ENCODE measurements at regions not wholly inside any gene's neighbourhood (a gene's known extent, or its start where the extent isn't known, plus 50 kb on each side); places are given as distances from the start of the nearest gene placed in this dataset.
"Not testable (repeated sequence)": the region's sequence is repeated elsewhere in the genome, so short reads cannot be mapped to it uniquely, and the experiment has no call there.

GRCh38 chr10:31679936-31680335, 248.7 kb downstream of the ARHGAP12 start:
- no peak for DNase-seq

GRCh38 chr10:31678575-31679516, 249.8 kb downstream of the ARHGAP12 start:
- DNase-seq, result no peak

DNA sequence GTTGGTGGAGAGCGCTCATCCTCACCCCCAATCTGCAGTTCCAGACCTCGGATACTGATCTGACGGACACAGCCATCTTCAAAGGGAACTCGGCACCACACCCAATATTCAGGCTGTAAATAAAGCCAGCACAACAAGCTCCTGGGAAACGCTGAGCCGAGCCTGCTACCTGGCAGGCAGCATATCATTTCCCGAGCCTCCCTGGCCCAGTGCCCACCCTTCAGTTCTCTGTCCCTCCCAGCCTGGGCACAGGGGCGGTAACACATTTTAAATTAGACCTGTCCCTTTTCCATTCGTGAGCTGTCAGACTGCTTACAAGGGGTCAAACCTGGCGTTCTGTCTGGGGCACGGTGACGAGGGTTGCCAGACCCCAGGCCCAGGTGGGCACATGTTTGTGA, 250.5 kb downstream of the ARHGAP12 start:
- DNase-seq, result no peak

GRCh38 chr10:31677195-31678138, 251.2 kb downstream of the ARHGAP12 start:
- no peak for DNase-seq

GRCh38 chr10:31675726-31676125, 252.9 kb downstream of the ARHGAP12 start:
- no peak for DNase-seq

- DNase-seq, result no peak
These were observed 259.3 kb downstream of the ARHGAP12 start for GRCh38 chr10:31669357-31669756.

GRCh38 chr10:31668326-31668725, 260.3 kb downstream of the ARHGAP12 start:
- DNase-seq, result no peak

DNA sequence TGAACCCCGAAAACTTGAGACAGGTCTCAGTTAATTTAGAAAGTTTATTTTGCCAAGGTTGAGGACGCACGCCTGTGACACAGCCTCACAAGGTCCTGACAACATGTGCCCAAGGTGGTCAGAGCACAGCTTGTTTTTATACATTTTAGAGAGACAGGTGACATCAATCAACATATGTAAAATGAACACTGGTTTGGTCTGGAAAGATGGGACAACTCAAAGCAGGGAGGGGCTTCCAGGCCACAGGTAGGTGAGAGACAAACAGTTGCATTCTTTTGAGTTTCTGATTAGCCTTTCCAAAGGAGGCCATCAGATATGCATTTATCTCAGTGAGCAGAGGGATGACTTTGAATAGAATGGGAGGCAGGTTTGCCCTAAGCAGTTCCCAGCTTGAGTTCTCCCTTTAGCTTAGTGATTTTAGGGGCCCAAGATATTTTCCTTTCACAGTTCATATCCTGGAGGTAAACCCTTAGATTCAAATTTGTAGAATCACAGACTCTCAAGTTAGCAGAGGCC, 262.8 kb downstream of the ARHGAP12 start:
- DNase-seq, result not testable (repeated sequence)

DNA sequence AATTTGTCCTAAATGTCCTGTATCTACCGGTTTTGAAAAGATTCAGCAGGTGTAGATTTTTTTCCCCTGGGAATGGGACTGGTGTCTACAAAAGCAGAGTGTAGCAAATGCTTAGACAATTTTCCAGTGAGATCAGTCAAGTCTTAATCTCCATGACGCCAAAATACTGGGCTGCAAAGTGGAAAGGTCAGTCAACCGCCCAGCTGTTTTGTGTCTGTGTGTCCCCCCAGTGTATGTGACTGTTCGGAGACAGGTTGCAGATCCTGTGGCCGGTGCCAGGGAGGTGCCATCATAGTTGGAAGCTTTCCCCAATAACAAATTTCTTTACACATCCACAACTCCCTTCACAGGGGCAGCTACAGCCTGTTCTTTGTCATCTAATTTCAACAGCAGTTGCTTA, 263.8 kb downstream of the ARHGAP12 start:
- no peak for DNase-seq

DNA sequence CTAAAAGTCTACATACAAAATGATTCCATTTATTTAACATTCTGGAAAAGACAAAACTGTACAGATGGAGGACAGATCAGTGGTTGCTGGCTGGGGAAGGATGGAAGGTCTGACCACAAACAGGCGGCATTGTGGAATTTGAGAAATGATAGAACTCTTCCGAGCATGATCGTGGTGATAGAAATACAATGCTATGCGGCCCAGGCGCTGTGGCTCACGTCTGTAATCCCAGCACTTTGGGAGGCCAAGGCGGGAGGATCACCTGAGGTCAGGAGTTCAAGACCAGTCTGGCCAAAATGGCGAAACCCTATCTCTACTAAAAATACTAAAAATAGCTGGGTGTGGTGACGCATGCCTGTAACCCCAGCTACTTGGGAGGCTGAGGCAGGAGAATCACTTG, 264.6 kb downstream of the ARHGAP12 start:
- DNase-seq, result not testable (repeated sequence)

DNA sequence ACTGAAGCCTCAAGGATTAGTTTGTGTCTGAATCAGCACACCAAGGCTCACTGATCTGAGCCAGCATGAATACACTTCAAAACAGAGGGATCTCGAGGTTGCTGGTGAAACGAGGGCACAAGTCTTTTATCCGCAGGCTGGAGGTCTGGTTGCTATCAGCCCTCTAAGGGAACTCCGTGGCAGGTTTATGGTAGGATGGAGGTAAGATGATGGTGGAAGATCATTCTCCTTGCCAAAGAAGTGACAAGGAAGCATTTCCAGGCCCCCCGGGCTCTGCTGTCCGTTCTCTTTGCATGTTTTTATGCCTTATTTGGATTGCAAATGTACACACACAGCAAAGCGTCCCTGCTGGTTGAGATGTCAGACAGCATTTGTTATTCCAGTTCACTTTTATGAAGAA, 268.3 kb downstream of the ARHGAP12 start:
- no peak for DNase-seq

GRCh38 chr10:31659665-31660064, 269.0 kb downstream of the ARHGAP12 start:
- no peak for DNase-seq

- DNase-seq, result no peak
These were observed 271.2 kb downstream of the ARHGAP12 start for GRCh38 chr10:31657434-31657872.

GRCh38 chr10:31656851-31657433, 271.7 kb downstream of the ARHGAP12 start:
- DNase-seq, result no peak

DNA sequence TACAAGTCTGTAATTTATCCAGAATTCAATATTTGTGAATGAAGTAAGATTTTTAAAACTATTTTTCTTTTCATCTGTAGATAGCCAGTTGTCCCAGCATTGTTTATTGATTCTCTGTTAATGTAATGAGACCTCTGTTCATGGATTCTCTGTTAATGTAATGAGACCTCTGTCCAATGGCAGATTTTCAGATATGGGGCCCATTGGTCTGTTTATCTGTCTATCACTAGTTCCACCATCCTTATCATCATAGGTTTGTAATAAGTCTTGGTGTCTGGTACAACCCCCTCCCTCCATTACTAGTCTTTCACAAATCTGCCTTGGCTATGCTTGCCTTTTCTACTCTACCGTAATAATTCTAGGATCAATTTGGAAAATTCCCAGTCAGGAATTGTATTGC, 276.6 kb downstream of the ARHGAP12 start:
- DNase-seq, result no peak

- no peak for DNase-seq
These were observed 278.6 kb downstream of the ARHGAP12 start for GRCh38 chr10:31650010-31650409.

DNA sequence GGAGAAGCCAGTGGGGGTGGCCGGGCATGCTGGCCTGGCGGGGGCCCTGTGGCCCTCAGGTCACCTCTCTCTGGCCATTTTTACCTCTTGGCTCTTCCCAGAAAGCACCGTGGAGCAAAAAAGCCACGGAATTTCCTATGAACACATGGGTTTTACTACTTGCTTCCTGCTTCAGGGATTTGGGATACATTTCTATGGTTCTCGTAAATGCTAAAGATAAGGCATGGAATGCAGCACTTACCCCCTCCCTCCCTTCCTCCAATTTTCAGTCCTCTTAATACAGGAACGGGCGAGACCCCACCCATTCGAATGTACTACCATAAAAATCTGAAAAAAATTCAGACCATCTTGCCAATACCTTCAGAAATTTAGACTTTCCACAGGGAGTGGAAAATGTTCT, 279.7 kb downstream of the ARHGAP12 start:
- DNase-seq, result no peak

GRCh38 chr10:31647861-31648260, 280.8 kb downstream of the ARHGAP12 start:
- no peak for DNase-seq

- DNase-seq, result no peak
These were observed 282.1 kb downstream of the ARHGAP12 start for GRCh38 chr10:31646519-31646918.

- no peak for DNase-seq
These were observed 282.8 kb downstream of the ARHGAP12 start for GRCh38 chr10:31645786-31646185.

GRCh38 chr10:31644931-31645633, 283.5 kb downstream of the ARHGAP12 start:
- no peak for DNase-seq

- no peak for DNase-seq
These were observed 286.4 kb downstream of the ARHGAP12 start for GRCh38 chr10:31642281-31642680.

All from activated CD4-positive, alpha-beta T cell treated with anti-CD3 and anti-CD28 coated beads for 48 hours (primary cell).